BE2C (cell line): ENCODE measurements at regions not wholly inside any gene's neighbourhood (a gene's known extent, or its start where the extent isn't known, plus 50 kb on each side); places are given as distances from the start of the nearest gene placed in this dataset.

Experiments used
- DNase-seq: peaks from one replicate; pipeline ENCODE4 v3.0.0-alpha.2; 2020
- H3K27me3 ChIP-seq: fragments of 250-450 bp; sonication (Bioruptor Pico); 2 replicates; pipeline ENCODE4 v1.5.1; 2020; ENCODE audit warnings: mild to moderate bottlenecking
- H3K36me3 ChIP-seq: fragments of 250-450 bp; sonication (Bioruptor Pico); 2 replicates; pipeline ENCODE4 v1.5.1; 2020; ENCODE audit warnings: mild to moderate bottlenecking
- H3K4me1 ChIP-seq: fragments of 250-450 bp; sonication (Bioruptor Pico); 2 replicates; pipeline ENCODE4 v1.5.1; 2020
- H3K4me3 ChIP-seq: 2 replicates; pipeline ENCODE4 v1.5.1; 2011; ENCODE audit warnings: low read depth, low read length
- H3K9me3 ChIP-seq: fragments of 250-450 bp; sonication (Bioruptor Pico); 2 replicates; pipeline ENCODE4 v1.5.1; 2020
- TF ChIP-seq, protein P1 (sequence below): IDR thresholded peaks from 2 replicates; pipeline ENCODE4 v1.5.1; 2012; ENCODE audit warnings: mild to moderate bottlenecking, low read depth, low read length

DNA sequence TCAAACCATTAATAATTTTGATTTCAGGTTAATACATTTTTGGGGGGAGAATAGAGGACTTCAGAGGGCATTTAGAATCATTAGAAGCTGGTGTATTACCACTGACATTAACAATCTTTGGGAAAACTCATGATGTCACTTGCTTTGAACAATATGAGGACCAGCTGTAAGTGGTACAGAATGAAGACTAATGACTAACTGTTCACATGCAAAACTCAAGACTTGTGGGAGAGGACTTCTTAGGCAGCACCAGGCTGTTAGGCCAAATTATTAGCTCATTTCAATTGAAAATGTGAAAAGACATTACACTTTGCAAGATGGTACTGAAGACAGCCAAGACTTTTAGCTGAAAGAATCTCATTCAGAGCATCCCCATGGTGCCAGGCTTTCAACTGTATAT lies 426.2 kb upstream of the ADAMTS9 start:
- H3K4me1 ChIP-seq = 0 out of 2 replicates have a peak, but pooled peaks cover 2% of the 10 kb centered on the region
- TF ChIP-seq, protein P1, sequence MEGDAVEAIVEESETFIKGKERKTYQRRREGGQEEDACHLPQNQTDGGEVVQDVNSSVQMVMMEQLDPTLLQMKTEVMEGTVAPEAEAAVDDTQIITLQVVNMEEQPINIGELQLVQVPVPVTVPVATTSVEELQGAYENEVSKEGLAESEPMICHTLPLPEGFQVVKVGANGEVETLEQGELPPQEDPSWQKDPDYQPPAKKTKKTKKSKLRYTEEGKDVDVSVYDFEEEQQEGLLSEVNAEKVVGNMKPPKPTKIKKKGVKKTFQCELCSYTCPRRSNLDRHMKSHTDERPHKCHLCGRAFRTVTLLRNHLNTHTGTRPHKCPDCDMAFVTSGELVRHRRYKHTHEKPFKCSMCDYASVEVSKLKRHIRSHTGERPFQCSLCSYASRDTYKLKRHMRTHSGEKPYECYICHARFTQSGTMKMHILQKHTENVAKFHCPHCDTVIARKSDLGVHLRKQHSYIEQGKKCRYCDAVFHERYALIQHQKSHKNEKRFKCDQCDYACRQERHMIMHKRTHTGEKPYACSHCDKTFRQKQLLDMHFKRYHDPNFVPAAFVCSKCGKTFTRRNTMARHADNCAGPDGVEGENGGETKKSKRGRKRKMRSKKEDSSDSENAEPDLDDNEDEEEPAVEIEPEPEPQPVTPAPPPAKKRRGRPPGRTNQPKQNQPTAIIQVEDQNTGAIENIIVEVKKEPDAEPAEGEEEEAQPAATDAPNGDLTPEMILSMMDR = no peak
- H3K36me3 ChIP-seq = no peaks in the 10 kb centered on the region
- H3K9me3 ChIP-seq = no peaks in the 10 kb centered on the region
- H3K4me3 ChIP-seq = no peak overlapping the region
- H3K27me3 ChIP-seq = no peaks in the 10 kb centered on the region
- DNase-seq = no peak

DNA sequence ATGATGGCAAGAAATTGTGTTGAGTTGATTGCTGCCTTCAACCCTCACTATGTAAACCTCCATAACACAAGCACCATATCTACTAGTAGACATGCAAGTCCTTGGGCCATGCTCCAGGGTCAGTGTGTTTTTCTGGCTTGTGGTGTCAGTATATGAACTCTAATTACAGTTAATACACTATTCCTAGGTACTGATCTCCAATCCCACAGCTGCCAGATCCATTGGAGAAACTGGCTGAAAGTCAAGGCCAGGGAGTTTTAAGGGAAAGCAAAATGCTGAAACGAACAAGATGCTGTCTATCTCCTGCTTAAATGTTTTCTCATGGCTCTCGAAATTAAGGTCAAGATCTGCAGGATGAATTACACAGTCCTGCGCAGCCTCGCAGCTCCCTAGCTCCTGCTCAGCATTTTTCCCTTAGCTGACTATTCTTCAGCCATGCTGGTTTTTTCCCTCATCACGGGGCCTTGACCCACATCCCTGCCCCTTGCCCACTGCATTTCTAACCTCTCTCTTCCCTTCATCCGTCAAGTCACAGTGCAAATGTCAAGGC lies 425.0 kb upstream of the ADAMTS9 start:
- Histone ChIP-seq H3K4me3 (no peak overlapping the region), H3K27me3 (no peaks in the 10 kb centered on the region), H3K36me3 (no peaks in the 10 kb centered on the region), H3K4me1 (no peaks in the 10 kb centered on the region), H3K9me3 (no peaks in the 10 kb centered on the region)
- TF ChIP-seq, protein P1 = no peak
- no peak for DNase-seq

DNA sequence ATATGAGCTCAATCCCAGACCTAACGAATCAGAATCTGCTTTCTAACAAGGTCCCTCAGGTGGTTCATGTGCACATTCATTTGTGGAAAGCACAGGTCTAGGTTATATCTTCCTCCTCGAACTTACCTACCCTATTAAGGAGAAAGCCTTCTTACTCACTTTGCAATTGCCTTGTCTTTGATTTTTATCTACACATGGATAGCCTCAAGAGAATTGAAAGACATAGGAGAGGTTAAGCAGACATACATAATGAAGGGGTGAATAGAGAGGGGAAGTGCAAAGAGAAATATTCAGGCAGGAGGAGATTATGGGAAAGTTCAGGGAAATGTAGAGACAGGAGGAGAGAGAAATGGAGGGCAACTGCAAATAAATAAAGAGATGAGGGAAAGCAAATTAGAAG lies 422.9 kb upstream of the ADAMTS9 start:
- Histone ChIP-seq H3K27me3 (no peaks in the 10 kb centered on the region), H3K36me3 (no peaks in the 10 kb centered on the region), H3K4me3 (no peak overlapping the region), H3K9me3 (no peaks in the 10 kb centered on the region), H3K4me1 (no peaks in the 10 kb centered on the region)
- DNase-seq = no peak
- TF ChIP-seq, protein P1 = no peak

DNA sequence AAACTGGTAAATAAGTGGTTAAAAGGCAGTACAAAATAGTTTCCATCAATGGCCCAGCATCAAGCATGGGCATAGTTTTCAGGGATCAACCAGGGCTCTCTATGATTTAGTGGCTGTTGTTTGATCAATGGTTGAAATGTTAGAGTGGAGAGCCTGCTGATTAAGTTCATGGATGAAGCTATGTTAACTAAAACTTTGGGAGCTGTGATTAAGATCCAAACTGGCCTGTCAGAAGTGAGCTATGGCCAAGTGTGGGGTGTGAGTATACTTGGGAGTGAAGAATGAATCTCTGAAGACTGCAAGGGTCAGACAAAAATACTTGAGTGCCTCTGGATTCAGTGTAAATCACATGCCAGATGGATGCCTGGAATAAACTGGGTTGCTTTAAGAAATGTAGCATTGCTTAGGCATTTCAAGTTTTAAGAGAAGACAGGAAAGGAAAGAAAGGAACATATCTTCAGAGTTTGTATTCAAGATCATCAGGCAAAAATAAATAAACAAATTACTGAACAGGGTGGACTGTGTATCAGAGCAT lies 422.2 kb upstream of the ADAMTS9 start:
- Histone ChIP-seq H3K36me3 (no peaks in the 10 kb centered on the region), H3K4me3 (no peak overlapping the region), H3K4me1 (no peaks in the 10 kb centered on the region), H3K9me3 (no peaks in the 10 kb centered on the region), H3K27me3 (no peaks in the 10 kb centered on the region)
- TF ChIP-seq, protein P1 = no peak
- no peak for DNase-seq

DNA sequence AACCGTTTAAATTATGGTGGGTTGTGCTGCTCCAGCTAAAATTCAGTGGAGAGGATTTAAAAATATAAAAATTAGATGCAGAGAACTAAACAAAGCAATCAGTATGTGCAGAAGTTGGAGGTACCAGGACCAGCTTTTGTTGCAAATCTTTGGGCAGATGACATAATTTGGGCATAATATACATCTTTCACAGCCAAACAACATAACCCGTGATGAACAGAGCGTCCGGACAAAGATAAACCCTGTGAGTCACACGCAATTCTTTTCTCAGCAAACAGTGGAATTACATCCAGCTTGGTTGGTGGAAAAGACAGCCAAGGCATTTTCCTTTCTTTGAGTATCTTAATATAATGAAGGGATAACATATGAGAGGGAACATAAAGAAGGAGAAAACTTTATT lies 419.4 kb upstream of the ADAMTS9 start:
- Histone ChIP-seq H3K36me3 (no peaks in the 10 kb centered on the region), H3K27me3 (no peaks in the 10 kb centered on the region), H3K4me1 (no peaks in the 10 kb centered on the region), H3K4me3 (no peak overlapping the region), H3K9me3 (no peaks in the 10 kb centered on the region)
- no peak for DNase-seq
- TF ChIP-seq, protein P1 = no peak

DNA sequence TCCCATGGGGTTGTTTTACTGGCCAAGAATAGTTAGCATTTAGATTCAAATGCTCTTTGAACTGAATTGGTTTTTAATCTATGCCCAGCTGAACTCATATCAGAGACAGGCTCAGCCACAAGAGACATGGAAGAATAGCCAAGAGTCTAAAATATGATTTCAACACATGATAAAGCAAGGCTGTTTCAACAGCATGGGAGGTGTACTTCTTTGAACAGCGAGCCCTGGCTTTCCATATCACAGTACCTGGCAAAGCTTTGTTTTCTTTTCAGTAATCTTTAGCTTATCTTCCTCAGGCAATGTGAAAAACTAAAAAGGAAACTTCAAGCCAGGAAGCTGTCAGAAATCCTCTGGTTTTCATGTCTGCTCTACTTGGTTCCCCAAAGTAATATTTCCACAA lies 413.6 kb upstream of the ADAMTS9 start:
- TF ChIP-seq, protein P1 = no peak

More for the DNA sequence above, 413.6 kb upstream of the ADAMTS9 start:
- Histone ChIP-seq H3K4me1 (no peaks in the 10 kb centered on the region), H3K9me3 (no peaks in the 10 kb centered on the region), H3K27me3 (no peaks in the 10 kb centered on the region), H3K36me3 (no peaks in the 10 kb centered on the region), H3K4me3 (no peak overlapping the region)
- no peak for DNase-seq
